GM18858 (cell line): ENCODE measurements at regions not wholly inside any gene's neighbourhood (a gene's known extent, or its start where the extent isn't known, plus 50 kb on each side); places are given as distances from the start of the nearest gene placed in this dataset.
"Not testable (repeated sequence)": the region's sequence is repeated elsewhere in the genome, so short reads cannot be mapped to it uniquely, and the experiment has no call there.

Experiments used
- ATAC-seq: cut with Tn5 transposase; IDR thresholded peaks from one replicate; pipeline ENCODE4 v1.9.1; 2021; ENCODE audit not compliant: unreplicated experiment

- ATAC-seq: no peak
Observed at GRCh38 chr9:1910269-1910811, 104.8 kb upstream of the SMARCA2 start.

- ATAC-seq: no peak
Observed at GRCh38 chr9:1913631-1914330, 101.4 kb upstream of the SMARCA2 start.

GRCh38 chr9:1916095-1916494, 99.1 kb upstream of the SMARCA2 start:
- ATAC-seq: no peak

- ATAC-seq: no peak
Observed at GRCh38 chr9:1916655-1917054, 98.5 kb upstream of the SMARCA2 start.

- ATAC-seq: no peak
Observed at GRCh38 chr9:1917396-1917935, 97.7 kb upstream of the SMARCA2 start.

- ATAC-seq: no peak
Observed at GRCh38 chr9:1918108-1918507, 97.0 kb upstream of the SMARCA2 start.

GRCh38 chr9:1918622-1919021, 96.5 kb upstream of the SMARCA2 start:
- ATAC-seq: no peak

GRCh38 chr9:1919229-1919628, 95.9 kb upstream of the SMARCA2 start:
- no peak for ATAC-seq

- ATAC-seq: no peak
Observed at GRCh38 chr9:1920386-1920785, 94.8 kb upstream of the SMARCA2 start.

- no peak for ATAC-seq
Observed at GRCh38 chr9:1922026-1922425, 93.1 kb upstream of the SMARCA2 start.

- ATAC-seq: no peak
Observed at GRCh38 chr9:1927546-1927945, 87.6 kb upstream of the SMARCA2 start.

GRCh38 chr9:1929134-1929533, 86.0 kb upstream of the SMARCA2 start:
- ATAC-seq: no peak

GRCh38 chr9:1929722-1930244, 85.4 kb upstream of the SMARCA2 start:
- peak; percentile 52 for ATAC-seq

- ATAC-seq: not testable (repeated sequence)
Observed at GRCh38 chr9:1930245-1930736, 84.9 kb upstream of the SMARCA2 start.

- ATAC-seq: peak; percentile 8
Observed at GRCh38 chr9:1938135-1938534, 77.0 kb upstream of the SMARCA2 start.

GRCh38 chr9:1938675-1939170, 76.4 kb upstream of the SMARCA2 start:
- peak; percentile 70 for ATAC-seq

GRCh38 chr9:1939466-1939865, 75.7 kb upstream of the SMARCA2 start:
- ATAC-seq: peak; percentile 36

GRCh38 chr9:1939926-1940368, 75.2 kb upstream of the SMARCA2 start:
- ATAC-seq: peak; percentile 61

GRCh38 chr9:1941989-1942388, 73.2 kb upstream of the SMARCA2 start:
- ATAC-seq: no peak

- ATAC-seq: no peak
Observed at GRCh38 chr9:1946526-1947283, 68.4 kb upstream of the SMARCA2 start.

- no peak for ATAC-seq
Observed at GRCh38 chr9:1947438-1947837, 67.7 kb upstream of the SMARCA2 start.
